Nephron progenitor cell (in vitro differentiated cells): ENCODE measurements at regions not wholly inside any gene's neighbourhood (a gene's known extent, or its start where the extent isn't known, plus 50 kb on each side); places are given as distances from the start of the nearest gene placed in this dataset.

Source experiments
- DNase-seq: peaks from one replicate; pipeline ENCODE4 v3.0.0; 2021
- H3K27ac Mint-ChIP-seq: 2 replicates; pipeline ENCODE4 v1.8.0; 2021; ENCODE audit warnings: mild to moderate bottlenecking, moderate library complexity, mixed read lengths
- H3K27me3 Mint-ChIP-seq: 2 replicates; pipeline ENCODE4 v1.8.0; 2021; ENCODE audit warnings: mild to moderate bottlenecking, low read depth, mixed read lengths; ENCODE audit not compliant: poor library complexity
- H3K36me3 Mint-ChIP-seq: 2 replicates; pipeline ENCODE4 v1.8.0; 2021; ENCODE audit warnings: low read depth, mixed read lengths
- H3K4me1 Mint-ChIP-seq: 2 replicates; pipeline ENCODE4 v1.8.0; 2021; ENCODE audit warnings: mixed read lengths
- H3K4me3 Mint-ChIP-seq: 2 replicates; pipeline ENCODE4 v1.8.0; 2021; ENCODE audit warnings: mild to moderate bottlenecking, moderate library complexity, mixed read lengths
- H3K9me3 Mint-ChIP-seq: 2 replicates; pipeline ENCODE4 v1.8.0; 2021; ENCODE audit warnings: mild to moderate bottlenecking, moderate library complexity, mixed read lengths
- TF ChIP-seq, protein P1 (sequence below): fragments of 200-600 bp; sonication (generic); IDR thresholded peaks from 2 replicates; pipeline ENCODE4 v1.5.0; 2021; ENCODE audit warnings: antibody characterized with exemption

DNA sequence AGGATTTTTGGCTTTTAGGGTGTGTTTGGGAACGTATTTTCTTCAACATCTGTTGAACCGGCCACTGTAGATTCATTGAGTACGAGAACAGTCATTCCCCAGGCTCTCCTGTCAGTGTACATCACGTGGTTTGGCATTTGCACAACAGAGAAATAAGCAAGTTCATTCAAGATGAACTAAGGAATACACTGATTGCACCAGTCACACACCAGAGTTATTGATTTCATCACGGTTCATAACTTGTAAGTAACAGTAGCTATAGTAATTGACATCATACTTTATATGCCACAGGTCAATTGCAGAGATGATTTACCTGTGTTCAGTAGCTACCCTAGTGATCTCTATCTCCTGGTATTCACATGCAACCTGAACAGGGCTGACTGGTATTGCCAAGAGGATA is 90.7 kb upstream of the ETS2 start:
- H3K4me1 Mint-ChIP-seq, result peaks cover 15% of the 10 kb centered on the region
- no peak overlapping the region for H3K4me3 Mint-ChIP-seq
- peaks cover 6% of the 10 kb centered on the region for H3K27me3 Mint-ChIP-seq
- no peak overlapping the region for H3K27ac Mint-ChIP-seq
- no peak for DNase-seq
- TF ChIP-seq, protein P1, sequence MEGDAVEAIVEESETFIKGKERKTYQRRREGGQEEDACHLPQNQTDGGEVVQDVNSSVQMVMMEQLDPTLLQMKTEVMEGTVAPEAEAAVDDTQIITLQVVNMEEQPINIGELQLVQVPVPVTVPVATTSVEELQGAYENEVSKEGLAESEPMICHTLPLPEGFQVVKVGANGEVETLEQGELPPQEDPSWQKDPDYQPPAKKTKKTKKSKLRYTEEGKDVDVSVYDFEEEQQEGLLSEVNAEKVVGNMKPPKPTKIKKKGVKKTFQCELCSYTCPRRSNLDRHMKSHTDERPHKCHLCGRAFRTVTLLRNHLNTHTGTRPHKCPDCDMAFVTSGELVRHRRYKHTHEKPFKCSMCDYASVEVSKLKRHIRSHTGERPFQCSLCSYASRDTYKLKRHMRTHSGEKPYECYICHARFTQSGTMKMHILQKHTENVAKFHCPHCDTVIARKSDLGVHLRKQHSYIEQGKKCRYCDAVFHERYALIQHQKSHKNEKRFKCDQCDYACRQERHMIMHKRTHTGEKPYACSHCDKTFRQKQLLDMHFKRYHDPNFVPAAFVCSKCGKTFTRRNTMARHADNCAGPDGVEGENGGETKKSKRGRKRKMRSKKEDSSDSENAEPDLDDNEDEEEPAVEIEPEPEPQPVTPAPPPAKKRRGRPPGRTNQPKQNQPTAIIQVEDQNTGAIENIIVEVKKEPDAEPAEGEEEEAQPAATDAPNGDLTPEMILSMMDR, result no peak
- H3K9me3 Mint-ChIP-seq, result no peaks in the 10 kb centered on the region
- H3K36me3 Mint-ChIP-seq, result no peaks in the 10 kb centered on the region

DNA sequence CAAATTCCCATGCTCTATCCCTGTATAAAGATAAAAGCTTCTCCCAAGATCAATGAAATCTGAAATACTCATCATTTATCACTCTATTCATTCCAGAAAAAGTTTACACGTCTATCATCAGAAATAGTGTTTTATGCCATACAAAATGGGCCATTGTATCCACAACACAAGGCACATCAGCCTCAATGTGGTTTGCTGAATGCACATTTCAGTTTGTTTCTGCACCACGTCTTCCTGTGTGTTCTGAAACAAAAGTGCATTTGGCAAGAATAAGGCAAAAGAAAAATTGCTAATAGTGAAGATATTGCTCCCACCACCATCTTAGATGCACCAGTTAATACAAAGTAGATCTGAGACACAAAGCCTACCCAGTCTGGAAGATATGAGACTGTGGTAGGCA is 89.6 kb upstream of the ETS2 start:
- H3K9me3 Mint-ChIP-seq, result no peaks in the 10 kb centered on the region
- H3K4me3 Mint-ChIP-seq, result no peak overlapping the region
- TF ChIP-seq, protein P1, result no peak
- peaks cover 13% of the 10 kb centered on the region for H3K4me1 Mint-ChIP-seq
- H3K36me3 Mint-ChIP-seq, result no peaks in the 10 kb centered on the region
- no peak for DNase-seq
- H3K27ac Mint-ChIP-seq, result no peak overlapping the region
- peaks cover 9% of the 10 kb centered on the region for H3K27me3 Mint-ChIP-seq

DNA sequence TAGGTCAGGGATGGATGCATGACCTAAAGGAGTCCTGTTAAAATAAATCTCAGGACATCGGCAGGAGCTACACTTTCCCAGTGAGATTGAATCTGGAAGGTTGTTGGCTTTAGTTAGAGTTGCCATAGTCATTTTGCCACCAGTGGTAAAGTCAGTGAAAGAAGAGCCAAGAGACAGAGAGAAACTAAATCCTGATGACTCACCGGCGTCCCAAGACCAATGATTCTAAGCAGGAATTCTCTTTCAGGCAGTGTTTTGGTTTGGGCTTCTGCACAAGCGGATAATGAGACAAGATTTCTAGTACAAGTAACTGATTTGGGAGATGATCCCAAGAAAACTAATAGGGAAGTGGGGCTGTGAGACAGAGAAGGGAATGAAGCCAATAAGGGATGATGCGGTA is 88.8 kb upstream of the ETS2 start:
- TF ChIP-seq, protein P1, result no peak
- Mint-ChIP-seq H3K4me3 (no peak overlapping the region), H3K36me3 (no peaks in the 10 kb centered on the region), H3K9me3 (no peaks in the 10 kb centered on the region), H3K27me3 (peaks cover 9% of the 10 kb centered on the region), H3K27ac (peak overlapping the region; percentile 3), H3K4me1 (peaks cover 18% of the 10 kb centered on the region)
- no peak for DNase-seq

DNA sequence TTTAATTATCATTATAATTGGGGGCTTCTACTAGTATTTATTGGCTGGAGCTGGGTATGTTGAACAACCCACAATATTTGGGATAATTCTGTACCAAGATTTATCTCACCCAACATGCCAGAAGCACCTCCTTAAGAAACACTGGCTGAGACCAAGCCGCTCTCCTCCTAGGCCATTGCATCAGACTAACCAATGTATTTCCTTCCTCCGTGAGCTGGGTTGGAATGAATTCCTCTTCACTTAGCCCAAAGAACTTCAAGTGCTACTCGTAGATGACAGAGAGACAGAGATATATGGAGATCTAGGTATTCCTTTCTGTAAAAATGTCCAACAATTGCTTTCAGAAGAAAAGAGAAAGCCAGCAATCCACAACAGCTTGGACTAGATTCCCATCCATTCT is 87.2 kb upstream of the ETS2 start:
- no peak for DNase-seq
- TF ChIP-seq, protein P1, result no peak
- no peak overlapping the region for H3K27ac Mint-ChIP-seq
- H3K27me3 Mint-ChIP-seq, result peaks cover 16% of the 10 kb centered on the region
- no peak overlapping the region for H3K4me3 Mint-ChIP-seq
- no peaks in the 10 kb centered on the region for H3K36me3 Mint-ChIP-seq
- H3K4me1 Mint-ChIP-seq, result peaks cover 24% of the 10 kb centered on the region
- peaks cover 8% of the 10 kb centered on the region for H3K9me3 Mint-ChIP-seq

DNA sequence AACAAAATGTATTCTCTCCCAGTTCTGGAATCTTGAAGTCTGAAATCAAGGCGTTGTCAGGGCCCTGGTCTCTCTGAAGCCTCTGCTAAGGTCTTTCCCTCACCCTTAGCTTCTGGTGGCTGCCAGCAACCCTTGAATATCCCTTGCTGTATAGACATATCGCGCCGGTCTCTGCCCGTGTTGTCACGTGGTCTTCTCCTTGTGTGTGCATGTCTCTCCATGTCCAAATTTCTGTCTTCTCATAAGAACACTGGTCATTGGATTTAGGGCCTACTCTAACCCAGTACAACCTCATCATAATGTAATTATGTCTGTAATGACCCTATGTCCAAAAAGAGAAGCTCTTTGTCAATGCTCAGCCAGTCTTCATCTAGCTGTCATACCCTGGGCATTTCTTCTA is 85.7 kb upstream of the ETS2 start:
- peaks cover 6% of the 10 kb centered on the region for H3K36me3 Mint-ChIP-seq
- peaks cover 23% of the 10 kb centered on the region for H3K9me3 Mint-ChIP-seq
- peaks cover 24% of the 10 kb centered on the region for H3K4me1 Mint-ChIP-seq
- H3K27ac Mint-ChIP-seq, result no peak overlapping the region
- no peak for DNase-seq
- no peak overlapping the region for H3K4me3 Mint-ChIP-seq
- TF ChIP-seq, protein P1, result no peak
- H3K27me3 Mint-ChIP-seq, result peaks cover 18% of the 10 kb centered on the region

DNA sequence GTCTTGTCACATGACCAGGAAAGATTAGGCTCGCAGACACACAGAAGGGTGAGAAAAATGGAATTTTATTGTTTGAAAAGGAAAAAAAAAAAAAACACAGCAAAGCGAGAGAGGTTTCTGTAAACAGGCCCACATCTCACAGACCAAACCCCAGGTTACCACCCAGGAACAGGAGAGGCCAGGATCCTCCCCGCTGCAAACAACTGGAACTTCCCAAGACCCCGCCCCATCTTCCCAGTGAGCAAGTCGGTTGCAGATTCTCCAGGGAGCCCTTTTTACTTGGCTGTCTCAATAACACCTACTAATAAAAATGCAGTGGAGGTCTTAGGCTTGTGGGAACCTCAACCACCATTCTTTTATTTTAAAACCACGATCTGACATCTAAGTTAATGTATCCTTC is 84.7 kb upstream of the ETS2 start:
- DNase-seq, result peak; percentile 10
- peaks cover 13% of the 10 kb centered on the region for H3K27me3 Mint-ChIP-seq
- no peak overlapping the region for H3K4me3 Mint-ChIP-seq
- H3K27ac Mint-ChIP-seq, result no peak overlapping the region
- peaks cover 24% of the 10 kb centered on the region for H3K4me1 Mint-ChIP-seq
- TF ChIP-seq, protein P1, result no peak
- peaks cover 32% of the 10 kb centered on the region for H3K9me3 Mint-ChIP-seq
- H3K36me3 Mint-ChIP-seq, result peaks cover 6% of the 10 kb centered on the region
